ENCODE measurements at regions not wholly inside any gene's neighbourhood (a gene's known extent, or its start where the extent isn't known, plus 50 kb on each side); places are given as distances from the start of the nearest gene placed in this dataset.

- Histone ChIP-seq H3K27me3 (ENCODE audit: control insufficient read depth, insufficient read depth, low read length) (no peaks in the 10 kb centered on the region), H3K4me3 (ENCODE audit: low read depth, low read length) (peak overlapping the region; percentile 36), H3K36me3 (ENCODE audit: control insufficient read depth, insufficient read depth, low read length) (no peaks in the 10 kb centered on the region)
- DNase-seq (ENCODE audit: low read depth), result no peak
- TF ChIP-seq, protein P1, sequence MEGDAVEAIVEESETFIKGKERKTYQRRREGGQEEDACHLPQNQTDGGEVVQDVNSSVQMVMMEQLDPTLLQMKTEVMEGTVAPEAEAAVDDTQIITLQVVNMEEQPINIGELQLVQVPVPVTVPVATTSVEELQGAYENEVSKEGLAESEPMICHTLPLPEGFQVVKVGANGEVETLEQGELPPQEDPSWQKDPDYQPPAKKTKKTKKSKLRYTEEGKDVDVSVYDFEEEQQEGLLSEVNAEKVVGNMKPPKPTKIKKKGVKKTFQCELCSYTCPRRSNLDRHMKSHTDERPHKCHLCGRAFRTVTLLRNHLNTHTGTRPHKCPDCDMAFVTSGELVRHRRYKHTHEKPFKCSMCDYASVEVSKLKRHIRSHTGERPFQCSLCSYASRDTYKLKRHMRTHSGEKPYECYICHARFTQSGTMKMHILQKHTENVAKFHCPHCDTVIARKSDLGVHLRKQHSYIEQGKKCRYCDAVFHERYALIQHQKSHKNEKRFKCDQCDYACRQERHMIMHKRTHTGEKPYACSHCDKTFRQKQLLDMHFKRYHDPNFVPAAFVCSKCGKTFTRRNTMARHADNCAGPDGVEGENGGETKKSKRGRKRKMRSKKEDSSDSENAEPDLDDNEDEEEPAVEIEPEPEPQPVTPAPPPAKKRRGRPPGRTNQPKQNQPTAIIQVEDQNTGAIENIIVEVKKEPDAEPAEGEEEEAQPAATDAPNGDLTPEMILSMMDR (IDR thresholded peaks at IDR 0.05; ENCODE audit: insufficient read depth, low read length, poor library complexity, severe bottlenecking), result no peak
Measured at GRCh38 chr3:98967758-98968157, 66.3 kb upstream of the DCBLD2 start.

DNA sequence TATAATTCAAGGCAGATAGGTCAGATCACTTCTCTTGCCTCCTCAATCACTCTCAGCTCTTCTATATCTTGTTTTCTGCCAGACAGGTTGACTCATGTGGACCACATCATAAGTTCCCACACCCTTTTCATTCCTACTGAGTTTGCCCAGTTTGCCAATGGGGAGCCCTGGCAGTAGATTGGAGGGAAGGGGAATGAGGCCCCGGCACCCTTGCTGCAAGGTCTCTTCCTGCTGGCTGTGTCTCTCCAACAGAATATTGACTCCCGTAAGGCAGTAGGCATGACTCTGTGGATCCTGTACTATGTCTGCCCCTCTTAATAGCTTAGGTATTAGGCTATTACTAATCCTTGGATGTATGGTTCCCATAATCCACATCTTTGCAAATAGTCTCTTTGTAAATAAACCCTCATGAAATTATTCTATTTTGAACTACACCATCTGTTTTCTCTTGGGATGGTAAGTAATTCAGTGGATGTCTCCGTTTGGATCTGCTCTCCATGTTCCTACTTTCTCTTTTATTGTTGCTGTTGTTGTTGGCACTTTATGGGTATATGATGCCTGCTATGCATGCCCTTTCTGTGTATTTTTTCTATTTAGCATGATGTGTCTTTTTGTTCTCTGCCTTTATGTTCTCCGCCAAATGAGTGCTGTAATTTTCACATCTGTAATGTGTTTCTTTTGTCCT, 65.5 kb upstream of the DCBLD2 start:
- no peaks in the 10 kb centered on the region for H3K36me3 ChIP-seq (ENCODE audit: control insufficient read depth, insufficient read depth, low read length)
- TF ChIP-seq, protein P1 (IDR thresholded peaks at IDR 0.05; ENCODE audit: insufficient read depth, low read length, poor library complexity, severe bottlenecking), result no peak
- peak; percentile 70 for DNase-seq (ENCODE audit: low read depth)
- no peaks in the 10 kb centered on the region for H3K27me3 ChIP-seq (ENCODE audit: control insufficient read depth, insufficient read depth, low read length)
- H3K4me3 ChIP-seq (ENCODE audit: low read depth, low read length), result peak overlapping the region; percentile 36

GRCh38 chr3:98966434-98966833, 64.9 kb upstream of the DCBLD2 start:
- no peak for DNase-seq (ENCODE audit: low read depth)
- TF ChIP-seq, protein P1 (IDR thresholded peaks at IDR 0.05; ENCODE audit: insufficient read depth, low read length, poor library complexity, severe bottlenecking), result no peak
- H3K36me3 ChIP-seq (ENCODE audit: control insufficient read depth, insufficient read depth, low read length), result no peaks in the 10 kb centered on the region

GRCh38 chr3:98964784-98965183, 63.3 kb upstream of the DCBLD2 start:
- Histone ChIP-seq H3K36me3 (ENCODE audit: control insufficient read depth, insufficient read depth, low read length) (no peaks in the 10 kb centered on the region), H3K27me3 (ENCODE audit: control insufficient read depth, insufficient read depth, low read length) (no peaks in the 10 kb centered on the region), H3K4me3 (ENCODE audit: low read depth, low read length) (no peak overlapping the region)
- no peak for DNase-seq (ENCODE audit: low read depth)
- TF ChIP-seq, protein P1 (IDR thresholded peaks at IDR 0.05; ENCODE audit: insufficient read depth, low read length, poor library complexity, severe bottlenecking), result no peak

More at GRCh38 chr3:98966434-98966833, 64.9 kb upstream of the DCBLD2 start:
- no peaks in the 10 kb centered on the region for H3K27me3 ChIP-seq (ENCODE audit: control insufficient read depth, insufficient read depth, low read length)
- no peak overlapping the region for H3K4me3 ChIP-seq (ENCODE audit: low read depth, low read length)

DNA sequence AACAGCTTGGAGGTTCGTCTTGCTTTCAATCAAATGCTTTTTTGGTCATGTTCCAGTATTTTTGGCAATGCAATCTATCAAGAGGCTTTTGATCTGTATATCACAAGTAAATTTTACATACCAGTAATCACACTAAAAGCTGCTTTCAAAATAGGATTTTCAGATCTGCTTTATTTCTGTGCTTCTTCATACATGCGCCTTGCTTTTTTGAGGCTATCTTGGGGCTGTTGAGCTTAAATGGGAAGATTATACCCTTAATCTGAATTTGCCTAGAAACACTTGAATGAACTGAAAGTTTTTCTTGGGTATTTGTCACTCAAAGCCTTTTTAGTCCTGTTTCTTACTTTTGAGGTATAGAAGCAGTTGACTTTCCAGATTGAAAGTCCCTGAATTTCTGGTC, 62.1 kb upstream of the DCBLD2 start:
- Histone ChIP-seq H3K36me3 (ENCODE audit: control insufficient read depth, insufficient read depth, low read length) (no peaks in the 10 kb centered on the region), H3K4me3 (ENCODE audit: low read depth, low read length) (no peak overlapping the region), H3K27me3 (ENCODE audit: control insufficient read depth, insufficient read depth, low read length) (no peaks in the 10 kb centered on the region)
- no peak for DNase-seq (ENCODE audit: low read depth)
- TF ChIP-seq, protein P1 (IDR thresholded peaks at IDR 0.05; ENCODE audit: insufficient read depth, low read length, poor library complexity, severe bottlenecking), result no peak

- no peak overlapping the region for H3K4me3 ChIP-seq (ENCODE audit: low read depth, low read length)
Measured at GRCh38 chr3:98962951-98963350, 61.5 kb upstream of the DCBLD2 start.

More at GRCh38 chr3:98962951-98963350, 61.5 kb upstream of the DCBLD2 start:
- Histone ChIP-seq H3K36me3 (ENCODE audit: control insufficient read depth, insufficient read depth, low read length) (no peaks in the 10 kb centered on the region), H3K27me3 (ENCODE audit: control insufficient read depth, insufficient read depth, low read length) (no peaks in the 10 kb centered on the region)
- DNase-seq (ENCODE audit: low read depth), result no peak
- TF ChIP-seq, protein P1 (IDR thresholded peaks at IDR 0.05; ENCODE audit: insufficient read depth, low read length, poor library complexity, severe bottlenecking), result no peak

Measured in kidney epithelial cell (primary cell).